Dedifferentiated amniotic fluid mesenchymal stem cell (primary cell): ENCODE measurements at regions not wholly inside any gene's neighbourhood (a gene's known extent, or its start where the extent isn't known, plus 50 kb on each side); places are given as distances from the start of the nearest gene placed in this dataset.
A peak's percentile ranks its signal among the peaks of the same experiment; 100 is the strongest.
"Not testable (repeated sequence)": the region's sequence is repeated elsewhere in the genome, so short reads cannot be mapped to it uniquely, and the experiment has no call there.

ENCODE experiments used
- DNase-seq: peaks from one replicate; pipeline ENCODE4 v3.0.0-alpha.2; 2016; ENCODE audit errors: extremely low spot score

- no peak for DNase-seq
Observed at GRCh38 chr11:71383461-71383860, 64.7 kb downstream of the DHCR7 start.

GRCh38 chr11:71381781-71382505 lies 66.2 kb downstream of the DHCR7 start:
- no peak for DNase-seq

GRCh38 chr11:71379701-71380100 lies 68.5 kb downstream of the DHCR7 start:
- no peak for DNase-seq

GRCh38 chr11:71373791-71374454 lies 74.3 kb downstream of the DHCR7 start:
- DNase-seq: no peak

GRCh38 chr11:71372693-71373657 lies 75.2 kb downstream of the DHCR7 start:
- peak; percentile 38 for DNase-seq

- DNase-seq: no peak
Observed at GRCh38 chr11:71371674-71372069, 76.5 kb downstream of the DHCR7 start.

GRCh38 chr11:71370895-71371673 lies 77.1 kb downstream of the DHCR7 start:
- no peak for DNase-seq

GRCh38 chr11:71370020-71370747 lies 78.0 kb downstream of the DHCR7 start:
- no peak for DNase-seq

- DNase-seq: no peak
Observed at GRCh38 chr11:71369411-71369810, 78.8 kb downstream of the DHCR7 start.

- DNase-seq: no peak
Observed at GRCh38 chr11:71368966-71369365, 79.2 kb downstream of the DHCR7 start.

- no peak for DNase-seq
Observed at GRCh38 chr11:71367756-71368155, 80.4 kb downstream of the DHCR7 start.

- DNase-seq: not testable (repeated sequence)
Observed at GRCh38 chr11:71367276-71367675, 80.9 kb downstream of the DHCR7 start.

- DNase-seq: no peak
Observed at GRCh38 chr11:71366076-71366475, 82.1 kb downstream of the DHCR7 start.

- DNase-seq: no peak
Observed at GRCh38 chr11:71365626-71366025, 82.6 kb downstream of the DHCR7 start.

GRCh38 chr11:71364806-71365205 lies 83.4 kb downstream of the DHCR7 start:
- no peak for DNase-seq

GRCh38 chr11:71364176-71364671 lies 84.0 kb downstream of the DHCR7 start:
- DNase-seq: no peak

GRCh38 chr11:71363721-71364120 lies 84.5 kb downstream of the DHCR7 start:
- no peak for DNase-seq

- no peak for DNase-seq
Observed at GRCh38 chr11:71358963-71359567, 89.1 kb downstream of the DHCR7 start.

GRCh38 chr11:71358122-71358728 lies 90.0 kb downstream of the DHCR7 start:
- no peak for DNase-seq

- DNase-seq: no peak
Observed at GRCh38 chr11:71357414-71357813, 90.8 kb downstream of the DHCR7 start.
